SJSA1 (cell line): ENCODE measurements at regions not wholly inside any gene's neighbourhood (a gene's known extent, or its start where the extent isn't known, plus 50 kb on each side); places are given as distances from the start of the nearest gene placed in this dataset.

Experiments
- DNase-seq, 2 experiments: peaks; one replicate each; pipeline ENCODE4 v3.0.0-alpha.2; 2015 to 2020; ENCODE audit warnings: low spot score in 2 of 2, low read depth in 1 of 2
- H3K27ac ChIP-seq: fragments of 250-450 bp; sonication (Bioruptor Pico); 2 replicates; pipeline ENCODE4 v1.5.1; 2020; ENCODE audit warnings: mild to moderate bottlenecking, moderate library complexity
- H3K27me3 ChIP-seq: fragments of 250-450 bp; sonication (Bioruptor Pico); replicated peaks from 2 replicates; pipeline ENCODE4 v1.5.1; 2020; ENCODE audit warnings: mild to moderate bottlenecking, moderate library complexity
- H3K36me3 ChIP-seq: fragments of 250-450 bp; sonication (Bioruptor Pico); 2 replicates; pipeline ENCODE4 v1.5.1; 2020; ENCODE audit warnings: mild to moderate bottlenecking
- H3K4me1 ChIP-seq: fragments of 250-450 bp; sonication (Bioruptor Pico); replicated peaks from 2 replicates; pipeline ENCODE4 v1.6.1; 2021; ENCODE audit warnings: mild to moderate bottlenecking
- H3K4me3 ChIP-seq: fragments of 250-450 bp; sonication (Bioruptor Pico); 2 replicates; pipeline ENCODE4 v1.5.1; 2020; ENCODE audit warnings: mild to moderate bottlenecking
- H3K9me3 ChIP-seq: fragments of 250-450 bp; sonication (Bioruptor Pico); replicated peaks from 2 replicates; pipeline ENCODE4 v1.5.1; 2020; ENCODE audit warnings: mild to moderate bottlenecking

DNA sequence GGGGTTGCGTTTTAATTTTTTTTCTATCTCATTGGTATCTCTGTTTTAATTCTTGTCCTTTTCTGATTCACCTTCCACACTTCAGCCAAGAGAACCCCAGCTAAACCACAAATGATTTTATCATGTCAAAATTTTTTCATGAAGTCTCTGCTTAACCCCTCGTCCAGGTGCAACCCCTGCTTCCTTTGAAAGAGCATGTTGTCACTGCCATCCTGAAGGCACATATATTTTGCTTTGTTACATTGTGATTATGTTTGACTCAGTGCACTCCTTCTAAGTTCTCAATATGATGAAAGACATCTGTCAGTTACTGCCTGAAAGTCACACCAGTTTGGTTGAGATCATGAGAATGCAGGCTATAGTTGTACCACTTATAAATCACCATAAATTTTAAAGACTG is 99.9 kb upstream of the FMR1 start:
- no peaks in the 10 kb centered on the region for H3K36me3 ChIP-seq
- H3K4me1 ChIP-seq: no peaks in the 10 kb centered on the region
- H3K9me3 ChIP-seq: no peaks in the 10 kb centered on the region
- no peak overlapping the region for H3K4me3 ChIP-seq
- DNase-seq: no peak
- no peak overlapping the region for H3K27ac ChIP-seq
- no peaks in the 10 kb centered on the region for H3K27me3 ChIP-seq

DNA sequence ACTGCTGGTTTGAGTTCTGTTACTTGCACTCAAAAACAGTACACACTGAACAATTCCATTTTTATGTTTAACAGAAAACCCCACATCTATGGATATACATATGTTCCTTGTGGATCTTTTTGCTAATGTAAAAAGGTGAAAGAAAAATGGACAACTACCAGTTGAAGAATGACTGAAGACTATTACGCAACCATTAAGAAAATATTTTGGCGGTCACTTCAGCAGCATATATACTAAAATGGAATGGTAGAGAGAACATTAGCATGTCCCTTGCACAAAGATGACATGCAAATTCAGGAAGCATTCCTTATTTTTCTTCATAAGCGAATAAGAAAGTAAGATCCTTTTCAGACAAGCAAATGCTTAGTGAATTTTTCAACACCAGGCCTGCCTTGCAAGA is 84.6 kb upstream of the FMR1 start:
- Histone ChIP-seq H3K9me3 (no peaks in the 10 kb centered on the region), H3K4me1 (no peaks in the 10 kb centered on the region), H3K36me3 (no peaks in the 10 kb centered on the region), H3K4me3 (no peak overlapping the region), H3K27me3 (no peaks in the 10 kb centered on the region), H3K27ac (no peak overlapping the region)
- no peak for DNase-seq

GRCh38 chrX:147828719-147829118 is 83.0 kb upstream of the FMR1 start:
- Histone ChIP-seq H3K4me1 (no peaks in the 10 kb centered on the region), H3K9me3 (no peaks in the 10 kb centered on the region)

GRCh38 chrX:147832707-147833348 is 78.9 kb upstream of the FMR1 start:
- Histone ChIP-seq H3K27me3 (no peaks in the 10 kb centered on the region), H3K4me3 (no peak overlapping the region), H3K4me1 (no peaks in the 10 kb centered on the region), H3K27ac (no peak overlapping the region), H3K9me3 (no peaks in the 10 kb centered on the region), H3K36me3 (no peaks in the 10 kb centered on the region)
- no peak for DNase-seq

More at GRCh38 chrX:147828719-147829118, 83.0 kb upstream of the FMR1 start:
- Histone ChIP-seq H3K27me3 (no peaks in the 10 kb centered on the region), H3K4me3 (no peak overlapping the region), H3K27ac (no peak overlapping the region), H3K36me3 (no peaks in the 10 kb centered on the region)
- DNase-seq: no peak

DNA sequence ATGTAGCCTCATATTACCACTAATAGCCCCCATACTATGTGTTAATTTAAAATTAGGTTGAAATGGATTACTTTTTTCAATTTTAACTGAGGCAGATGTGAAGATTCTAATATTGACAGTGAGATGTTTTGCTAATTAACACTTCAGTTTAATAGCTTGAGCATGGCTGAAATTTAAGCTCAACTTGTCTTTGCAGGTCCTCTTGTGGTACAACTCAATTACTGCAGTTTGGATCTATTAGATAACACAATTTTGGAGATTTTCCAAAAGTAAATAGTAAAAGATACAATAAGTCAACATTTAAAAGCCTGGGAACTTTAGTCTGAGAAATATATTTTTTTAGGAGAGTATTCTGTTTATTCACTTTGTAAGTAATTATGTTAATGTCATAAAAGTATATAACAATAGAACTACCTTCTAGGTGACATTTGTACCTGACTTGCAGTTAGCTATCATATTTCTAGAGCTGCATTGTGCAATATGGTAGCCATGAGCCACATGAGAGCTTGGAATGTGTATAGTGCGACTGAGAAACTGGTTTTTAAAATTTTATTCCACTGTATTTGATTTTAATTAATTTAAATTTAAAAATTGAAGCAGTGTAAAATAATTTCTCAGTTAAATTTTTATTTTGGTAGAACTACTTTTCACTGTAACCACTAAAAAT is 73.1 kb upstream of the FMR1 start:
- no peaks in the 10 kb centered on the region for H3K4me1 ChIP-seq
- H3K9me3 ChIP-seq: no peaks in the 10 kb centered on the region
- no peak for DNase-seq
- no peaks in the 10 kb centered on the region for H3K27me3 ChIP-seq
- H3K36me3 ChIP-seq: no peaks in the 10 kb centered on the region
- H3K4me3 ChIP-seq: no peak overlapping the region
- H3K27ac ChIP-seq: no peak overlapping the region

- Histone ChIP-seq H3K4me3 (no peak overlapping the region), H3K9me3 (no peaks in the 10 kb centered on the region), H3K27ac (no peak overlapping the region), H3K4me1 (no peaks in the 10 kb centered on the region), H3K27me3 (no peaks in the 10 kb centered on the region), H3K36me3 (no peaks in the 10 kb centered on the region)
- DNase-seq: no peak
Measured at GRCh38 chrX:147846676-147847075, 65.0 kb upstream of the FMR1 start.

DNA sequence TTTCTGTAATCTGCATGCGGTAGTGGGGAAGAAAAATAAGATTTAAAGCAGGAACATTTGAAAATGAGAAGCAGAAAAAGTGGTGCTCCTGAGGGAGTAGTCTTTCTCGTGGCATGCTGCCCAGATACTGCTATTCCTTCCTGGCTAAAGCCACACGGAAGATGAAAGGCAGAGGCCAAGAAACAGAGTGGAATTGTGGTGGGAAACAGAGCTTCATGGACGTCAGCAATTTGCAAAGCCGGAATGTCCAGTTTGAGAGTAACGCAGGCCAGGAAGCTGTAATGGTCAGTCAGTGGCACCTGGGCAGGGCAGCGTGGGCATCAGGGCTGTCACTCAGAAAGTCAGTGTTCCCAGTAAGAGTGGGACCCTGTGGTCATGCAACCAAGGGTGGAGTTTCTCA is 63.7 kb upstream of the FMR1 start:
- Histone ChIP-seq H3K27me3 (no peaks in the 10 kb centered on the region), H3K9me3 (no peaks in the 10 kb centered on the region), H3K27ac (no peak overlapping the region), H3K4me1 (no peaks in the 10 kb centered on the region), H3K36me3 (no peaks in the 10 kb centered on the region), H3K4me3 (no peak overlapping the region)
- DNase-seq: no peak

- no peak for DNase-seq
- Histone ChIP-seq H3K4me1 (no peaks in the 10 kb centered on the region), H3K9me3 (no peaks in the 10 kb centered on the region)
Measured at GRCh38 chrX:147848543-147849443, 62.9 kb upstream of the FMR1 start.

GRCh38 chrX:147850875-147851274 is 60.8 kb upstream of the FMR1 start:
- Histone ChIP-seq H3K27ac (no peak overlapping the region), H3K4me1 (no peaks in the 10 kb centered on the region), H3K9me3 (no peaks in the 10 kb centered on the region), H3K36me3 (no peaks in the 10 kb centered on the region), H3K4me3 (no peak overlapping the region), H3K27me3 (no peaks in the 10 kb centered on the region)
- DNase-seq: no peak

More at GRCh38 chrX:147848543-147849443, 62.9 kb upstream of the FMR1 start:
- Histone ChIP-seq H3K4me3 (no peak overlapping the region), H3K27ac (no peak overlapping the region), H3K36me3 (no peaks in the 10 kb centered on the region), H3K27me3 (no peaks in the 10 kb centered on the region)

GRCh38 chrX:147853701-147854100 is 58.0 kb upstream of the FMR1 start:
- Histone ChIP-seq H3K27ac (no peak overlapping the region), H3K36me3 (no peaks in the 10 kb centered on the region), H3K9me3 (no peaks in the 10 kb centered on the region), H3K4me1 (no peaks in the 10 kb centered on the region), H3K4me3 (no peak overlapping the region), H3K27me3 (no peaks in the 10 kb centered on the region)
- DNase-seq: no peak

GRCh38 chrX:147859666-147860065 is 52.1 kb upstream of the FMR1 start:
- Histone ChIP-seq H3K36me3 (no peaks in the 10 kb centered on the region), H3K4me1 (no peaks in the 10 kb centered on the region), H3K4me3 (no peak overlapping the region), H3K27ac (no peak overlapping the region), H3K9me3 (no peaks in the 10 kb centered on the region), H3K27me3 (no peaks in the 10 kb centered on the region)
- DNase-seq: no peak
